PC-9 (cell line): ENCODE measurements at regions not wholly inside any gene's neighbourhood (a gene's known extent, or its start where the extent isn't known, plus 50 kb on each side); places are given as distances from the start of the nearest gene placed in this dataset.

ENCODE experiments used
- BruUV-seq: library from RNA; stranded (reverse); fragments of 400-500 nt; replicated peaks from 2 replicates; lab custom pipeline; 2021; lab: Mats Ljungman, UMichigan
- CTCF ChIA-PET: fragments of 300-600 bp; sonication (Branson Sonifier 250); formaldehyde crosslinking; loops from one replicate; lab custom pipeline; 2022; ENCODE audit warnings: antibody characterized with exemption; lab: Charles Lee
- POLR2A ChIA-PET: fragments of 300-600 bp; sonication (Branson Sonifier 250); formaldehyde crosslinking; loops from one replicate; lab custom pipeline; 2022; ENCODE audit warnings: antibody characterized with exemption; ENCODE audit not compliant: unreplicated experiment; lab: Charles Lee
- DNase-seq, 2 experiments: peaks; one replicate each; pipeline versions ENCODE4 v3.0.0 to v3.0.0-alpha.2; 2015 to 2022; ENCODE audit warnings: mixed read lengths in 1 of 2
- H2AFZ ChIP-seq: fragments of 200-600 bp; sonication (generic); 2 replicates; pipeline ENCODE4 v1.8.1; 2017; ENCODE audit warnings: antibody characterized with exemption
- H3F3A ChIP-seq: fragments of 200-600 bp; sonication (generic); 2 replicates; pipeline ENCODE4 v1.8.1; 2017; ENCODE audit warnings: antibody characterized with exemption, mild to moderate bottlenecking, low read depth; ENCODE audit not compliant: insufficient read depth
- H3K27ac ChIP-seq: fragments of 200-600 bp; sonication (generic); 2 replicates; pipeline ENCODE4 v1.6.1; 2016; ENCODE audit warnings: mixed run types
- H3K27me3 ChIP-seq: fragments of 200-600 bp; sonication (generic); 2 replicates; pipeline ENCODE4 v1.6.1; 2016; ENCODE audit warnings: low read depth, mixed run types; ENCODE audit not compliant: insufficient read depth
- H3K36me3 ChIP-seq: fragments of 200-600 bp; sonication (generic); 2 replicates; pipeline ENCODE4 v1.6.1; 2016; ENCODE audit warnings: low read depth, mixed run types
- H3K4me1 ChIP-seq: fragments of 200-600 bp; sonication (generic); replicated peaks from 2 replicates; pipeline ENCODE4 v1.6.1; 2016; ENCODE audit warnings: mixed run types; ENCODE audit not compliant: insufficient read depth
- H3K4me2 ChIP-seq: fragments of 200-600 bp; sonication (generic); 2 replicates; pipeline ENCODE4 v1.6.1; 2017; ENCODE audit warnings: mixed run types
- H3K4me3 ChIP-seq: fragments of 200-600 bp; sonication (generic); 2 replicates; pipeline ENCODE4 v1.6.1; 2016; ENCODE audit warnings: mixed run types
- H3K79me2 ChIP-seq: fragments of 200-600 bp; sonication (generic); 2 replicates; pipeline ENCODE4 v1.6.1; 2017; ENCODE audit warnings: low read depth, mixed run types
- H3K9me2 ChIP-seq: fragments of 200-600 bp; sonication (generic); 2 replicates; pipeline ENCODE4 v1.8.1; 2017; ENCODE audit warnings: mild to moderate bottlenecking; ENCODE audit not compliant: insufficient read depth
- H3K9me3 ChIP-seq: fragments of 200-600 bp; sonication (generic); 2 replicates; pipeline ENCODE4 v1.8.1; 2016; ENCODE audit warnings: low read depth; ENCODE audit not compliant: insufficient read depth
- H4K20me1 ChIP-seq: fragments of 200-600 bp; sonication (generic); 2 replicates; pipeline ENCODE4 v1.8.1; 2017; ENCODE audit not compliant: insufficient read depth
- EZH2 ChIP-seq: fragments of 200-600 bp; sonication (generic); IDR thresholded peaks from 2 replicates; pipeline ENCODE4 v1.8.0; 2017; ENCODE audit warnings: antibody characterized with exemption, low read depth
- intact Hi-C: fragments of 100-400 bp; cut with micrococcal nuclease; formaldehyde crosslinking; loops from one replicate; pipeline ENCODE4 v1.10.0; 2022; ENCODE audit not compliant: unreplicated experiment
- TF ChIP-seq, protein P1 (sequence below): fragments of 200-600 bp; sonication (generic); conservative IDR thresholded peaks from 2 replicates; pipeline ENCODE4 v1.6.1; 2017; ENCODE audit warnings: mixed run types, antibody characterized with exemption, mild to moderate bottlenecking, moderate library complexity

DNA sequence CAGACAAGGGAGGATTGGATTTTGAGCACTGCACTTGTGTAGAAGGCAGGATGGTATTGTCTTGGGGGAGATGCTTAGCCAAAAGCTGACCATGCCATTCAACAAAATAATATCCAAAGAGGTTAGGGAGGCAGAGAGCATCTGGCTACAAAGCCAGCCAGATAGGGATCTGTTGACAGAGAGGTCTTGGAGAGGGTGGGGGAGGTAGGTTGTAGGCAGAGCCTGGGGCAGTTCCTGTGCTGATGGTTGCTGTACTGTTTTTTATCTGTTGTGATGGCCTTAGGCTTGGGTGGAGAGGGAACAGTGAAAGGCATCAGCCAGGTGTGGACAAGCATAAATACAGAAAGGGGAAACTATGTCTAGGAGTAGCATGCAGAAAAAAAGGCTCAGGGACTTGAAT lies 100.9 kb downstream of the AQP4 start:
- Histone ChIP-seq H3K4me1 (no peaks in the 10 kb centered on the region), H3K4me3 (no peak overlapping the region), H3K79me2 (no peaks in the 10 kb centered on the region), H2AFZ (no peak overlapping the region), H3K36me3 (no peaks in the 10 kb centered on the region), H3K27me3 (no peaks in the 10 kb centered on the region), H3K9me2 (no peaks in the 10 kb centered on the region), H3K4me2 (no peak overlapping the region), H3K27ac (no peak overlapping the region), H4K20me1 (no peaks in the 10 kb centered on the region), H3K9me3 (no peaks in the 10 kb centered on the region), H3F3A (no peaks in the 10 kb centered on the region)
- intact Hi-C loops = no loop called here
- BruUV-seq = no TSS peak
- POLR2A ChIA-PET = no interaction called here
- no peak for TF ChIP-seq EZH2
- TF ChIP-seq, protein P1, sequence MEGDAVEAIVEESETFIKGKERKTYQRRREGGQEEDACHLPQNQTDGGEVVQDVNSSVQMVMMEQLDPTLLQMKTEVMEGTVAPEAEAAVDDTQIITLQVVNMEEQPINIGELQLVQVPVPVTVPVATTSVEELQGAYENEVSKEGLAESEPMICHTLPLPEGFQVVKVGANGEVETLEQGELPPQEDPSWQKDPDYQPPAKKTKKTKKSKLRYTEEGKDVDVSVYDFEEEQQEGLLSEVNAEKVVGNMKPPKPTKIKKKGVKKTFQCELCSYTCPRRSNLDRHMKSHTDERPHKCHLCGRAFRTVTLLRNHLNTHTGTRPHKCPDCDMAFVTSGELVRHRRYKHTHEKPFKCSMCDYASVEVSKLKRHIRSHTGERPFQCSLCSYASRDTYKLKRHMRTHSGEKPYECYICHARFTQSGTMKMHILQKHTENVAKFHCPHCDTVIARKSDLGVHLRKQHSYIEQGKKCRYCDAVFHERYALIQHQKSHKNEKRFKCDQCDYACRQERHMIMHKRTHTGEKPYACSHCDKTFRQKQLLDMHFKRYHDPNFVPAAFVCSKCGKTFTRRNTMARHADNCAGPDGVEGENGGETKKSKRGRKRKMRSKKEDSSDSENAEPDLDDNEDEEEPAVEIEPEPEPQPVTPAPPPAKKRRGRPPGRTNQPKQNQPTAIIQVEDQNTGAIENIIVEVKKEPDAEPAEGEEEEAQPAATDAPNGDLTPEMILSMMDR = no peak
- no peak for DNase-seq
- CTCF ChIA-PET = no interaction called here

DNA sequence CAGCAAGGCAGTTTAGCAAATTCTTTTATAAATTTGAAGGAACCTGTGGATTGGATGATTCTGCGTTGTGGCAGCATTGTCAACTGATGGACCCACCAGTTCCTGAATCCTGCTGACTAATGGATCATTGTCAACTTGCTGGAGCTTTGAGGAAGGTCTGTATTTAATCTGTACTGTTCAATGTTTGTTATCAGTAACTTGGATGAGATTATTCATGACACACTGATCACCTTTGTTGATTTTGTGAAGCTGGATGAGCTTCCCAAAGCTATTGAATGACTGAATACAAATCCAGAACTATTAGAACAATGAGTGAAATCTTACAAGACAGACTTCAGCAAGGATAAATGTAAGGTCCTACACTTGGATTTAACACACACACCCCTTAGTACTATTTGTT lies 101.3 kb downstream of the AQP4 start:
- H3K9me2 ChIP-seq = no peaks in the 10 kb centered on the region
- intact Hi-C loops = no loop called here
- no peaks in the 10 kb centered on the region for H3K79me2 ChIP-seq
- CTCF ChIA-PET = no interaction called here
- H3K27ac ChIP-seq = no peak overlapping the region
- POLR2A ChIA-PET = no interaction called here
- no TSS peak for BruUV-seq
- H3F3A ChIP-seq = no peaks in the 10 kb centered on the region
- TF ChIP-seq EZH2 = no peak
- TF ChIP-seq, protein P1 = no peak
- no peaks in the 10 kb centered on the region for H3K36me3 ChIP-seq
- no peak for DNase-seq
- no peaks in the 10 kb centered on the region for H3K9me3 ChIP-seq
- no peak overlapping the region for H3K4me2 ChIP-seq
- no peaks in the 10 kb centered on the region for H3K27me3 ChIP-seq
- H4K20me1 ChIP-seq = no peaks in the 10 kb centered on the region
- H3K4me3 ChIP-seq = no peak overlapping the region
- H2AFZ ChIP-seq = no peak overlapping the region
- H3K4me1 ChIP-seq = no peaks in the 10 kb centered on the region

DNA sequence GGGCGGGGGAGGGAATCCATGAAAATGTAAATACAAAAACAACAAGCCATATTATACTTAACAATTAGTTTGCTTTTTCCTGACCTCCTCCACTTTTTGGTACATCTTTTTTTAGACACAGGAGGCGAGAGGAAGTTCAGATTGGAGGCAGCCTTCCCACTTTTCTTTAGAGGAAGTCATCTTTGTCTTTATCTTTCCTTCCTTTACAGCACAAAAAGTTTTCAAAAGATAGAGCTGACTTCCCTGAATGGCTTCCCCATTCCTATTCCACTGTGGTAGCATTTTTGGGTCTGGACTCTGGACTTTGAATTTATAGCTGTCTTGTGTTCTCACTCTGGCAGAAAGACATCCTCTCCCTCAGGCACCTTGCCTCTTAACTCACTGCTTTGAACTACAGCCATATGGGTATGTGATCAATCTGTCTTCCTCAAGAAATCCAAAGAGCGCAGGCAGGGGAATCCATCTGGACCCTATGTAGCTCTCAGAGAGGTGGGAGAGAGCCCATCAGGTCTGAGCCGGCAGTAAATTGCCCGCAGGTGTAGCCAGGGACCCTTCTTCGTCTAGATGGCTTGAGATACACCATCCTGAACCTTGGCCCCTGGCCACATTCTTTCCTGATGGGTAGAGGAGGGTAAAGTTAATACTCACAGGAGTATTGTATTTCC lies 101.9 kb downstream of the AQP4 start:
- TF ChIP-seq, protein P1 = no peak
- TF ChIP-seq EZH2 = no peak
- BruUV-seq = no TSS peak
- no peak overlapping the region for H3K27ac ChIP-seq
- H3K4me3 ChIP-seq = no peak overlapping the region
- no peak overlapping the region for H3K4me2 ChIP-seq
- no peaks in the 10 kb centered on the region for H3K9me3 ChIP-seq
- H3F3A ChIP-seq = no peaks in the 10 kb centered on the region
- CTCF ChIA-PET = no interaction called here
- no peaks in the 10 kb centered on the region for H3K79me2 ChIP-seq
- POLR2A ChIA-PET = no interaction called here
- H2AFZ ChIP-seq = no peak overlapping the region
- no peaks in the 10 kb centered on the region for H3K27me3 ChIP-seq
- intact Hi-C loops = no loop called here
- no peaks in the 10 kb centered on the region for H3K4me1 ChIP-seq
- no peak for DNase-seq
- H3K36me3 ChIP-seq = no peaks in the 10 kb centered on the region
- no peaks in the 10 kb centered on the region for H3K9me2 ChIP-seq
- H4K20me1 ChIP-seq = no peaks in the 10 kb centered on the region
